ENCODE measurements at regions not wholly inside any gene's neighbourhood (a gene's known extent, or its start where the extent isn't known, plus 50 kb on each side); places are given as distances from the start of the nearest gene placed in this dataset.

DNA sequence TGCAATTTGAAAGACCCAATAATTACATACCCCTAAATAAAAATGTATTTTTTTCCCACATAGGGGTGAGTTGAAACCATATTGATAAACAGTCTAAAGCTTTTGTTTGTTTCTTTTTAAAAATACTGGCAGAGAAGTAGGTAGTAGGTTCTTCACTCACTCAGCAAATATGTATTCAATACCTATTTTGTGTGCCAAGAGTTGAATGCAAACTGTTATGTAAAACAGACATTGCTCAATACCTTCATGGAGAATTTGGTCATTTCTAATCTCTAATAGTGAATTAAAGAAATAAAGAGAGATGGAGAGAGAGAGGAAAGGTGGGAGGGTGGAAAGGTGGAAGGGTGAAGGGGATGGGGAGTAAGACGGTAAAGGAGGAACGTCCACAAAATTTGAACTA, 589.9 kb upstream of the GNPDA2 start:
- BruUV-seq (replicated peaks) = no TSS peak
- ChIA-PET POLR2A (no interaction called here), CTCF (no interaction called here)
- TF ChIP-seq, protein P1, sequence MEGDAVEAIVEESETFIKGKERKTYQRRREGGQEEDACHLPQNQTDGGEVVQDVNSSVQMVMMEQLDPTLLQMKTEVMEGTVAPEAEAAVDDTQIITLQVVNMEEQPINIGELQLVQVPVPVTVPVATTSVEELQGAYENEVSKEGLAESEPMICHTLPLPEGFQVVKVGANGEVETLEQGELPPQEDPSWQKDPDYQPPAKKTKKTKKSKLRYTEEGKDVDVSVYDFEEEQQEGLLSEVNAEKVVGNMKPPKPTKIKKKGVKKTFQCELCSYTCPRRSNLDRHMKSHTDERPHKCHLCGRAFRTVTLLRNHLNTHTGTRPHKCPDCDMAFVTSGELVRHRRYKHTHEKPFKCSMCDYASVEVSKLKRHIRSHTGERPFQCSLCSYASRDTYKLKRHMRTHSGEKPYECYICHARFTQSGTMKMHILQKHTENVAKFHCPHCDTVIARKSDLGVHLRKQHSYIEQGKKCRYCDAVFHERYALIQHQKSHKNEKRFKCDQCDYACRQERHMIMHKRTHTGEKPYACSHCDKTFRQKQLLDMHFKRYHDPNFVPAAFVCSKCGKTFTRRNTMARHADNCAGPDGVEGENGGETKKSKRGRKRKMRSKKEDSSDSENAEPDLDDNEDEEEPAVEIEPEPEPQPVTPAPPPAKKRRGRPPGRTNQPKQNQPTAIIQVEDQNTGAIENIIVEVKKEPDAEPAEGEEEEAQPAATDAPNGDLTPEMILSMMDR (IDR thresholded peaks at IDR 0.05; ENCODE audit: insufficient read depth in 1 of 2, low read depth in 1 of 2, low read length in 1 of 2, severe bottlenecking in 1 of 2, unreplicated experiment in 1 of 2) = no peak
- Histone ChIP-seq H3K36me3 (ENCODE audit: control insufficient read depth, insufficient read depth, low read length) (no peaks in the 10 kb centered on the region), H3K9me3 (no peaks in the 10 kb centered on the region), H3K4me3 (ENCODE audit: low read depth, low read length) (no peak overlapping the region), H3K27me3 (replicated peaks; ENCODE audit: control insufficient read depth, insufficient read depth, low read length) (no peaks in the 10 kb centered on the region), H3K4me1 (no peaks in the 10 kb centered on the region)
- H3K36me3 Mint-ChIP-seq (ENCODE audit: insufficient read depth, unreplicated experiment) = no peaks in the 10 kb centered on the region
- DNase-seq = no peak
- no peaks in the 10 kb centered on the region for H3K4me1 Mint-ChIP-seq (ENCODE audit: low read depth, unreplicated experiment)
- H3K27me3 Mint-ChIP-seq (ENCODE audit: insufficient read depth, unreplicated experiment) = peaks cover 3% of the 10 kb centered on the region
- no peak overlapping the region for H3K4me3 Mint-ChIP-seq (ENCODE audit: unreplicated experiment)
- no peaks in the 10 kb centered on the region for H3K9me3 Mint-ChIP-seq (ENCODE audit: unreplicated experiment)
- H3K27ac Mint-ChIP-seq (ENCODE audit: unreplicated experiment) = no peak overlapping the region
- intact Hi-C loops (cut with micrococcal nuclease; ENCODE audit: unreplicated experiment) = no loop called here

GRCh38 chr4:45302828-45303227, 576.5 kb upstream of the GNPDA2 start:
- H3K9me3 Mint-ChIP-seq (ENCODE audit: unreplicated experiment) = no peaks in the 10 kb centered on the region
- H3K27ac Mint-ChIP-seq (ENCODE audit: unreplicated experiment) = no peak overlapping the region
- no peaks in the 10 kb centered on the region for H3K36me3 Mint-ChIP-seq (ENCODE audit: insufficient read depth, unreplicated experiment)
- intact Hi-C loops (cut with micrococcal nuclease; ENCODE audit: unreplicated experiment) = no loop called here
- H3K4me1 Mint-ChIP-seq (ENCODE audit: low read depth, unreplicated experiment) = no peaks in the 10 kb centered on the region
- H3K4me1 ChIP-seq = no peaks in the 10 kb centered on the region
- POLR2A ChIA-PET = no interaction called here
- H3K27me3 Mint-ChIP-seq (ENCODE audit: insufficient read depth, unreplicated experiment) = no peaks in the 10 kb centered on the region
- CTCF ChIA-PET = no interaction called here
- no peak overlapping the region for H3K4me3 Mint-ChIP-seq (ENCODE audit: unreplicated experiment)
- BruUV-seq (replicated peaks) = no TSS peak
- H3K4me3 ChIP-seq (ENCODE audit: low read depth, low read length) = no peak overlapping the region
- no peaks in the 10 kb centered on the region for H3K27me3 ChIP-seq (replicated peaks; ENCODE audit: control insufficient read depth, insufficient read depth, low read length)
- H3K9me3 ChIP-seq = no peaks in the 10 kb centered on the region
- H3K36me3 ChIP-seq (ENCODE audit: control insufficient read depth, insufficient read depth, low read length) = no peaks in the 10 kb centered on the region
- DNase-seq = no peak
- TF ChIP-seq, protein P1 (IDR thresholded peaks at IDR 0.05; ENCODE audit: insufficient read depth in 1 of 2, low read depth in 1 of 2, low read length in 1 of 2, severe bottlenecking in 1 of 2, unreplicated experiment in 1 of 2) = no peak

GRCh38 chr4:45294464-45294863, 568.1 kb upstream of the GNPDA2 start:
- TF ChIP-seq, protein P1 (IDR thresholded peaks at IDR 0.05; ENCODE audit: insufficient read depth in 1 of 2, low read depth in 1 of 2, low read length in 1 of 2, severe bottlenecking in 1 of 2, unreplicated experiment in 1 of 2) = no peak
- Mint-ChIP-seq H3K27me3 (ENCODE audit: insufficient read depth, unreplicated experiment) (no peaks in the 10 kb centered on the region), H3K4me1 (ENCODE audit: low read depth, unreplicated experiment) (no peaks in the 10 kb centered on the region), H3K9me3 (ENCODE audit: unreplicated experiment) (no peaks in the 10 kb centered on the region), H3K36me3 (ENCODE audit: insufficient read depth, unreplicated experiment) (no peaks in the 10 kb centered on the region), H3K4me3 (ENCODE audit: unreplicated experiment) (no peak overlapping the region), H3K27ac (ENCODE audit: unreplicated experiment) (no peak overlapping the region)
- no peak overlapping the region for H3K4me3 ChIP-seq (ENCODE audit: low read depth, low read length)
- intact Hi-C loops (cut with micrococcal nuclease; ENCODE audit: unreplicated experiment) = no loop called here
- no TSS peak for BruUV-seq (replicated peaks)
- CTCF ChIA-PET = no interaction called here
- DNase-seq = no peak
- POLR2A ChIA-PET = no interaction called here
- no peaks in the 10 kb centered on the region for H3K36me3 ChIP-seq (ENCODE audit: control insufficient read depth, insufficient read depth, low read length)
- H3K27me3 ChIP-seq (replicated peaks; ENCODE audit: control insufficient read depth, insufficient read depth, low read length) = no peaks in the 10 kb centered on the region
- no peaks in the 10 kb centered on the region for H3K4me1 ChIP-seq
- no peaks in the 10 kb centered on the region for H3K9me3 ChIP-seq

All from Caco-2 (cell line).